Upper lobe of left lung (tissue), 4 donors: ENCODE measurements at regions not wholly inside any gene's neighbourhood (a gene's known extent, or its start where the extent isn't known, plus 50 kb on each side); places are given as distances from the start of the nearest gene placed in this dataset.

Experiments used
- CTCF ChIP-seq, 6 experiments: fragments of 450-650 bp in 4 of 6; fragments of 200-600 bp in 2 of 6; sonication (generic) in 2 of 6; IDR thresholded peaks; one replicate each; pipeline ENCODE4 v1.5.1; 2016 to 2019; ENCODE audit warnings: antibody characterized with exemption in 6 of 6
- EP300 ChIP-seq, 4 donors: sonication (generic); formaldehyde crosslinking; IDR thresholded peaks; one replicate each; pipeline ENCODE4 v1.5.1; 2017; ENCODE audit warnings: antibody characterized with exemption in 4 of 4, control low read depth in 2 of 4
- POLR2A ChIP-seq, 4 donors: fragments of 450-650 bp; IDR thresholded peaks; one replicate each; pipeline ENCODE4 v1.5.1; 2016 to 2017; ENCODE audit warnings: antibody characterized with exemption in 4 of 4, mild to moderate bottlenecking in 2 of 4

- no peak for TF ChIP-seq EP300 (IDR thresholded peaks at IDR 0.05)
- TF ChIP-seq POLR2A (IDR thresholded peaks at IDR 0.05), result no peak
- no peak for TF ChIP-seq CTCF (IDR thresholded peaks at IDR 0.05)
Observed at GRCh38 chr5:67617051-67617450, 420.5 kb upstream of the CD180 start.
